ENCODE measurements at regions not wholly inside any gene's neighbourhood (a gene's known extent, or its start where the extent isn't known, plus 50 kb on each side); places are given as distances from the start of the nearest gene placed in this dataset.

GRCh38 chr6:164321297-164321696, 906.8 kb downstream of the QKI start:
- TF ChIP-seq CTCF (IDR thresholded peaks at IDR 0.05; ENCODE audit: low read depth, low read length) (no peak), EZH2phosphoT487 (IDR thresholded peaks at IDR 0.05; ENCODE audit: low read depth) (no peak)
